SK-N-SH (cell line): ENCODE measurements at regions not wholly inside any gene's neighbourhood (a gene's known extent, or its start where the extent isn't known, plus 50 kb on each side); places are given as distances from the start of the nearest gene placed in this dataset.

ENCODE experiments used
- CTCF ChIA-PET: fragments of 300-600, 350-600 bp; formaldehyde crosslinking; extraction: SDS; loops from one replicate; lab custom pipeline; 2021; lab: Yijun Ruan, JAX
- POLR2A ChIA-PET: fragments of 350-600 bp; sonication (Branson Sonifier 250); formaldehyde crosslinking; extraction: SDS; loops from one replicate; lab custom pipeline; 2020; ENCODE audit warnings: antibody characterized with exemption, inconsistent platforms; lab: Yijun Ruan, JAX
- DNase-seq: peaks from one replicate; pipeline ENCODE4 v3.0.0; 2012
- H2AFZ ChIP-seq: fragments of 200-600 bp; sonication (generic); 2 replicates; pipeline ENCODE4 v1.8.1; 2016; ENCODE audit warnings: antibody characterized with exemption, mild to moderate bottlenecking, low read depth
- H3F3A ChIP-seq: fragments of 200-600 bp; sonication (generic); replicated peaks from 2 replicates; pipeline ENCODE3; 2016; ENCODE audit warnings: antibody characterized with exemption, mild to moderate bottlenecking; ENCODE audit not compliant: insufficient read depth
- H3K27ac ChIP-seq, 2 experiments: fragments of 200-500 bp in 1 of 2; fragments of 200-600 bp in 1 of 2; sonication (Bioruptor generic) in 1 of 2; sonication (generic), shearing (Covaris generic) in 1 of 2; 2 replicates each; pipeline versions ENCODE4 v1.5.1 to v1.6.1; 2014 to 2016; ENCODE audit warnings: low read depth in 2 of 2, inconsistent platforms in 1 of 2, low read length in 1 of 2, mild to moderate bottlenecking in 1 of 2, mixed read lengths in 1 of 2
- H3K27me3 ChIP-seq: fragments of 200-600 bp; sonication (generic), shearing (Covaris generic); 2 replicates; pipeline ENCODE4 v1.6.1; 2016; ENCODE audit warnings: mixed run types; ENCODE audit not compliant: insufficient read depth
- H3K36me3 ChIP-seq, 2 experiments: fragments of 200-500 bp in 1 of 2; fragments of 200-600 bp in 1 of 2; sonication (Bioruptor generic) in 1 of 2; sonication (generic) in 1 of 2; replicated peaks in 1 of 2; 2 replicates each; pipeline versions ENCODE3 to v1.5.1; 2014 to 2016; ENCODE audit warnings: low read length in 1 of 2, mild to moderate bottlenecking in 1 of 2; ENCODE audit not compliant: insufficient read depth in 2 of 2, control insufficient read depth in 1 of 2
- H3K4me1 ChIP-seq, 2 experiments: fragments of 200-500 bp in 1 of 2; fragments of 200-600 bp in 1 of 2; sonication (Bioruptor generic) in 1 of 2; sonication (generic), shearing (Covaris generic) in 1 of 2; 2 replicates each; pipeline versions ENCODE4 v1.5.1 to v1.6.1; 2014 to 2016; ENCODE audit warnings: low read depth in 1 of 2, low read length in 1 of 2, mixed run types in 1 of 2; ENCODE audit not compliant: insufficient read depth in 2 of 2, control insufficient read depth in 1 of 2
- H3K4me2 ChIP-seq: fragments of 200-600 bp; sonication (generic), shearing (Covaris generic); 2 replicates; pipeline ENCODE4 v1.6.1; 2017; ENCODE audit warnings: mixed run types
- H3K4me3 ChIP-seq, 2 experiments: fragments of 200-500 bp in 1 of 2; fragments of 200-600 bp in 1 of 2; sonication (Bioruptor generic) in 1 of 2; sonication (generic), shearing (Covaris generic) in 1 of 2; 2 replicates each; pipeline versions ENCODE4 v1.5.1 to v1.8.1; 2014 to 2016; ENCODE audit warnings: low read depth in 2 of 2, inconsistent platforms in 1 of 2, low read length in 1 of 2, mild to moderate bottlenecking in 1 of 2, mixed read lengths in 1 of 2, moderate library complexity in 1 of 2
- H3K79me2 ChIP-seq: fragments of 200-600 bp; sonication (generic); 2 replicates; pipeline ENCODE4 v1.8.1; 2017; ENCODE audit warnings: mild to moderate bottlenecking; ENCODE audit not compliant: insufficient read depth
- H3K9ac ChIP-seq: fragments of 200-600 bp; sonication (generic); 2 replicates; pipeline ENCODE4 v1.6.1; 2017; ENCODE audit warnings: mixed run types
- H3K9me2 ChIP-seq: fragments of 200-600 bp; sonication (generic); 2 replicates; pipeline ENCODE4 v1.6.1; 2017; ENCODE audit warnings: mixed run types
- H3K9me3 ChIP-seq: fragments of 200-600 bp; sonication (generic); 2 replicates; pipeline ENCODE4 v1.6.1; 2017; ENCODE audit warnings: mixed run types, mild to moderate bottlenecking, moderate library complexity
- H4K20me1 ChIP-seq: fragments of 200-600 bp; sonication (generic); 2 replicates; pipeline ENCODE4 v1.6.1; 2017; ENCODE audit warnings: mild to moderate bottlenecking, mixed run types; ENCODE audit not compliant: insufficient read depth
- CHD2 ChIP-seq: fragments of 150-350 bp; IDR thresholded peaks from 2 replicates; pipeline ENCODE4 v1.6.1; 2018; ENCODE audit warnings: low read length; ENCODE audit not compliant: partially characterized antibody
- EP300 ChIP-seq, 2 experiments: IDR thresholded peaks; 2 replicates each; pipeline versions ENCODE4 v1.4.0 to v1.6.1; 2012; ENCODE audit warnings: borderline replicate concordance in 1 of 2, low read depth in 1 of 2, low read length in 1 of 2
- EZH2phosphoT487 ChIP-seq: fragments of 200-600 bp; sonication (generic); IDR thresholded peaks from 2 replicates; pipeline ENCODE4 v1.6.1; 2017; ENCODE audit warnings: low read depth, mixed run types, mild to moderate bottlenecking, antibody characterized with exemption, moderate library complexity, borderline replicate concordance
- GABPA ChIP-seq: IDR thresholded peaks from 2 replicates; pipeline ENCODE4 v1.4.0; 2012; ENCODE audit warnings: low read depth, mild to moderate bottlenecking
- GATA2 ChIP-seq: sonication (generic); formaldehyde crosslinking; IDR thresholded peaks from 2 replicates; pipeline ENCODE4 v1.5.0; 2020; ENCODE audit warnings: mild to moderate bottlenecking, missing genetic modification reagents
- JUND ChIP-seq: IDR thresholded peaks from 2 replicates; pipeline ENCODE4 v1.4.0; 2012
- MXI1 ChIP-seq: IDR thresholded peaks from 2 replicates; pipeline ENCODE4 v1.6.1; 2012; ENCODE audit warnings: mild to moderate bottlenecking, low read depth, low read length, improper control_type of control experiment
- NFIC ChIP-seq: IDR thresholded peaks from 2 replicates; pipeline ENCODE4 v1.4.0; 2012; ENCODE audit warnings: borderline replicate concordance
- NRF1 ChIP-seq: IDR thresholded peaks from 2 replicates; pipeline ENCODE4 v1.6.1; 2012; ENCODE audit warnings: low read depth, mild to moderate bottlenecking, low read length
- RAD21 ChIP-seq: IDR thresholded peaks from 2 replicates; pipeline ENCODE4 v1.6.1; 2012; ENCODE audit warnings: mild to moderate bottlenecking, low read length
- RCOR1 ChIP-seq: fragments of 150-350 bp; IDR thresholded peaks from 2 replicates; pipeline ENCODE4 v1.6.1; 2017; ENCODE audit warnings: antibody characterized with exemption, low read length
- REST ChIP-seq: IDR thresholded peaks from 2 replicates; pipeline ENCODE4 v1.6.1; 2012; ENCODE audit warnings: mild to moderate bottlenecking, low read depth, low read length, moderate library complexity
- RFX5 ChIP-seq: IDR thresholded peaks from 2 replicates; pipeline ENCODE4 v1.6.1; 2012; ENCODE audit warnings: mild to moderate bottlenecking, improper control_type of control experiment, low read length
- RXRA ChIP-seq: IDR thresholded peaks from 2 replicates; pipeline ENCODE4 v1.4.0; 2012; ENCODE audit warnings: low read depth, mild to moderate bottlenecking, borderline replicate concordance
- SMC3 ChIP-seq: IDR thresholded peaks from 2 replicates; pipeline ENCODE4 v1.6.1; 2012; ENCODE audit warnings: low read depth, low read length, improper control_type of control experiment
- TAF1 ChIP-seq: IDR thresholded peaks from 2 replicates; pipeline ENCODE4 v1.6.1; 2012; ENCODE audit warnings: low read depth, mild to moderate bottlenecking, low read length, moderate library complexity, borderline replicate concordance
- TCF12 ChIP-seq: IDR thresholded peaks from 2 replicates; pipeline ENCODE4 v1.4.0; 2012
- YY1 ChIP-seq: IDR thresholded peaks from 2 replicates; pipeline ENCODE4 v1.4.0; 2012; ENCODE audit warnings: low read depth, mild to moderate bottlenecking
- ZBTB33 ChIP-seq: IDR thresholded peaks from 2 replicates; pipeline ENCODE4 v1.4.0; 2012; ENCODE audit warnings: low read depth, borderline replicate concordance
- WGBS: methylation state at CpG from one replicate; pipeline ENCODE4 v1.1.6; 2017; ENCODE audit warnings: low lambda C conversion rate; 5-methylcytosine and 5-hydroxymethylcytosine counted together

GRCh38 chr4:96379524-96379923 is 539.6 kb downstream of the PDHA2 start:
- H3K36me3 ChIP-seq = no peaks in the 10 kb centered on the region
- H3K79me2 ChIP-seq = no peaks in the 10 kb centered on the region
- H3K4me3 ChIP-seq = no peak overlapping the region
- H3K9ac ChIP-seq = no peak overlapping the region
- H3K27me3 ChIP-seq = no peaks in the 10 kb centered on the region
- H4K20me1 ChIP-seq = no peaks in the 10 kb centered on the region
- TF ChIP-seq RXRA = no peak
- TF ChIP-seq EP300 (IDR thresholded peaks at IDR 0.05; ENCODE audit: borderline replicate concordance in 1 of 2, low read depth in 1 of 2, low read length in 1 of 2) = peak in 1 of 2 experiments; percentile 76; a peak in 1 of 4 replicates
- TF ChIP-seq GABPA = no peak
- peak; percentile 81 for TF ChIP-seq GATA2 (CRISPR knock-in tag)
- TF ChIP-seq RAD21 = 0 out of 2 replicates have a peak, but pooled peaks have one; percentile 2
- no peak for TF ChIP-seq YY1
- TF ChIP-seq REST = no peak
- TF ChIP-seq CHD2 = peak; percentile 33
- no peak for TF ChIP-seq JUND
- no peak for TF ChIP-seq NFIC
- peak; percentile 61; the same call in 1 of the 2 replicates for TF ChIP-seq RCOR1
- no peak for TF ChIP-seq SMC3
- TF ChIP-seq TCF12 = no peak
- no peak for TF ChIP-seq MXI1
- no peak for TF ChIP-seq RFX5
- TF ChIP-seq, all 33 proteins: peak for 5
- no peaks in the 10 kb centered on the region for H3K9me3 ChIP-seq
- whole genome bisulfite sequencing = 4% methylated on average over 2 of the region's 2 CpGs
- peak; percentile 57 for DNase-seq
- H3K4me1 ChIP-seq = no peaks in the 10 kb centered on the region; a peak in 1 of 4 replicates
- H2AFZ ChIP-seq = no peak overlapping the region
- peak overlapping the region in 1 of 2 experiments; percentile 34; a peak in 1 of 4 replicates for H3K27ac ChIP-seq
- no peaks in the 10 kb centered on the region for H3F3A ChIP-seq
- CTCF ChIA-PET = no interaction called here
- H3K9me2 ChIP-seq = no peaks in the 10 kb centered on the region
- no peak overlapping the region for H3K4me2 ChIP-seq
- POLR2A ChIA-PET = no interaction called here

GRCh38 chr4:96380106-96380505 is 540.2 kb downstream of the PDHA2 start:
- POLR2A ChIA-PET = no interaction called here

More at GRCh38 chr4:96380106-96380505, 540.2 kb downstream of the PDHA2 start:
- Histone ChIP-seq H3K9me3 (no peaks in the 10 kb centered on the region), H3K27me3 (no peaks in the 10 kb centered on the region), H3F3A (no peaks in the 10 kb centered on the region), H4K20me1 (no peaks in the 10 kb centered on the region), H3K9ac (no peak overlapping the region), H2AFZ (no peak overlapping the region), H3K4me2 (no peak overlapping the region), H3K4me3 (no peak overlapping the region), H3K27ac (peak overlapping the region in 1 of 2 experiments; percentile 34; a peak in 1 of 4 replicates), H3K79me2 (no peaks in the 10 kb centered on the region), H3K36me3 (no peaks in the 10 kb centered on the region), H3K9me2 (no peaks in the 10 kb centered on the region), H3K4me1 (no peaks in the 10 kb centered on the region; a peak in 1 of 4 replicates)
- DNase-seq = no peak
- CTCF ChIA-PET = no interaction called here
- TF ChIP-seq GATA2 (CRISPR knock-in tag) (no peak), NRF1 (no peak), EZH2phosphoT487 (no peak), ZBTB33 (no peak), TAF1 (no peak)
